Gastrocnemius medialis (tissue), 4 donors: ENCODE measurements at regions not wholly inside any gene's neighbourhood (a gene's known extent, or its start where the extent isn't known, plus 50 kb on each side); places are given as distances from the start of the nearest gene placed in this dataset.

ENCODE experiments used
- CTCF ChIP-seq, 5 experiments: fragments of 450-650 bp in 3 of 5; fragments of 200-600 bp in 2 of 5; sonication (generic) in 2 of 5; IDR thresholded peaks in 4 of 5; conservative IDR thresholded peaks in 1 of 5; 1 replicate in 4 of 5; 2 replicates in 1 of 5; pipeline ENCODE4 v1.5.1; 2016 to 2019; ENCODE audit warnings: antibody characterized with exemption in 5 of 5, mild to moderate bottlenecking in 3 of 5, moderate library complexity in 3 of 5
- POLR2A ChIP-seq, 2 donors: fragments of 450-650 bp; IDR thresholded peaks; one replicate each; pipeline ENCODE4 v1.6.1; 2017; ENCODE audit warnings: antibody characterized with exemption in 2 of 2, mild to moderate bottlenecking in 2 of 2, moderate library complexity in 2 of 2

- TF ChIP-seq CTCF (IDR thresholded peaks at IDR 0.05 in 4 of 5, conservative IDR thresholded peaks at IDR 0.05 in 1 of 5): no peak
- no peak for TF ChIP-seq POLR2A (IDR thresholded peaks at IDR 0.05)
Measured at GRCh38 chr9:107907715-107908114, 418.1 kb upstream of the KLF4 start.
